CD4-positive, alpha-beta T cell (primary cell): ENCODE measurements at regions not wholly inside any gene's neighbourhood (a gene's known extent, or its start where the extent isn't known, plus 50 kb on each side); places are given as distances from the start of the nearest gene placed in this dataset.

Experiments
- ATAC-seq: fragments of 200-7000 bp; cut with Tn5 transposase; one replicate; pipeline ENCODE4 v1.10.0; 2022; ENCODE audit warnings: mild to moderate bottlenecking; ENCODE audit not compliant: poor library complexity
- CTCF ChIA-PET: fragments of 350-600 bp; sonication (Branson Sonifier 250); formaldehyde crosslinking; loops from one replicate; lab custom pipeline; 2021; ENCODE audit warnings: antibody characterized with exemption, inconsistent platforms; lab: Charles Lee
- POLR2A ChIA-PET: fragments of 350-600 bp; sonication (Branson Sonifier 250); formaldehyde crosslinking; loops from one replicate; lab custom pipeline; 2021; ENCODE audit warnings: antibody characterized with exemption, inconsistent platforms; lab: Charles Lee
- DNase-seq, 14 experiments: peaks; one replicate each; pipeline ENCODE4 v3.0.0-alpha.2; 2013 to 2020; ENCODE audit warnings: mixed read lengths in 2 of 14
- H3K27ac ChIP-seq, 2 donors: one replicate each; pipeline versions ENCODE4 v1.5.1 to v1.7.0; 2013; ENCODE audit warnings: low read length in 2 of 2, low read depth in 1 of 2, mild to moderate bottlenecking in 1 of 2
- H3K27me3 ChIP-seq, 2 experiments: 1 replicate in 1 of 2; 2 replicates in 1 of 2; pipeline versions ENCODE4 v1.6.1 to v1.7.0; 2013; ENCODE audit warnings: low read length in 2 of 2, control low read depth in 1 of 2, mild to moderate bottlenecking in 1 of 2, moderate library complexity in 1 of 2; ENCODE audit not compliant: insufficient read depth in 2 of 2, control insufficient read depth in 1 of 2
- H3K36me3 ChIP-seq: one replicate; pipeline ENCODE4 v1.6.1; 2013; ENCODE audit warnings: low read length, control low read depth; ENCODE audit not compliant: insufficient read depth
- H3K4me1 ChIP-seq: one replicate; pipeline ENCODE4 v1.6.1; 2013; ENCODE audit warnings: low read length, control low read depth; ENCODE audit not compliant: insufficient read depth
- H3K4me3 ChIP-seq: one replicate; pipeline ENCODE4 v1.5.1; 2013; ENCODE audit warnings: mild to moderate bottlenecking, low read length, moderate library complexity
- H3K9me3 ChIP-seq, 2 experiments: 1 replicate in 1 of 2; 2 replicates in 1 of 2; pipeline versions ENCODE4 v1.6.1 to v1.7.0; 2013; ENCODE audit warnings: low read length in 2 of 2, mild to moderate bottlenecking in 2 of 2, control low read depth in 1 of 2, moderate library complexity in 1 of 2; ENCODE audit not compliant: control insufficient read depth in 1 of 2, insufficient read depth in 1 of 2
- H3K27ac Mint-ChIP-seq: one replicate; pipeline ENCODE4 v1.8.0; 2020; ENCODE audit warnings: mixed read lengths
- H3K27me3 Mint-ChIP-seq: one replicate; pipeline ENCODE4 v1.8.0; 2021; ENCODE audit warnings: mixed read lengths
- H3K36me3 Mint-ChIP-seq: one replicate; pipeline ENCODE4 v1.8.0; 2021; ENCODE audit warnings: low read depth, mixed read lengths
- H3K4me1 Mint-ChIP-seq: one replicate; pipeline ENCODE4 v1.8.0; 2021; ENCODE audit warnings: low read depth, mixed read lengths
- H3K4me3 Mint-ChIP-seq: one replicate; pipeline ENCODE4 v1.8.0; 2020; ENCODE audit warnings: mild to moderate bottlenecking, mixed read lengths
- H3K9me3 Mint-ChIP-seq: one replicate; pipeline ENCODE4 v1.8.0; 2020; ENCODE audit warnings: mixed read lengths
- CTCF ChIP-seq: fragments of 200-600 bp; IDR thresholded peaks from one replicate; pipeline ENCODE4 v1.8.0; 2022; ENCODE audit warnings: antibody characterized with exemption, mild to moderate bottlenecking
- intact Hi-C, 2 experiments: fragments of 100-400 bp; cut with DNase I in 1 of 2; cut with micrococcal nuclease in 1 of 2; formaldehyde crosslinking; loops; one replicate each; pipeline versions ENCODE4 v1.15.1 to v1.9.0; 2023 to 2025; cut with DNase I, micrococcal nuclease

- intact Hi-C loops, result no loop called here
- no peak overlapping the region for H3K4me3 ChIP-seq
- DNase-seq, result no peak
- Mint-ChIP-seq H3K36me3 (no peaks in the 10 kb centered on the region), H3K27ac (no peak overlapping the region), H3K9me3 (peaks cover 2% of the 10 kb centered on the region), H3K4me1 (no peaks in the 10 kb centered on the region), H3K4me3 (no peak overlapping the region), H3K27me3 (no peaks in the 10 kb centered on the region)
- ATAC-seq, result no peak
- no peak overlapping the region for H3K27ac ChIP-seq
- no peaks in the 10 kb centered on the region for H3K36me3 ChIP-seq
- CTCF ChIA-PET, result no interaction called here
- H3K4me1 ChIP-seq, result no peaks in the 10 kb centered on the region
- H3K9me3 ChIP-seq, result no peaks in the 10 kb centered on the region
- POLR2A ChIA-PET, result no interaction called here
- no peaks in the 10 kb centered on the region for H3K27me3 ChIP-seq
- TF ChIP-seq CTCF, result no peak
Measured at GRCh38 chr5:89044674-89045200, 161.8 kb upstream of the MEF2C start.

- Mint-ChIP-seq H3K9me3 (peaks cover 2% of the 10 kb centered on the region), H3K4me3 (no peak overlapping the region), H3K27ac (no peak overlapping the region), H3K36me3 (no peaks in the 10 kb centered on the region), H3K4me1 (no peaks in the 10 kb centered on the region), H3K27me3 (no peaks in the 10 kb centered on the region)
- Histone ChIP-seq H3K9me3 (no peaks in the 10 kb centered on the region), H3K27ac (no peak overlapping the region), H3K4me1 (no peaks in the 10 kb centered on the region), H3K27me3 (no peaks in the 10 kb centered on the region), H3K4me3 (no peak overlapping the region), H3K36me3 (no peaks in the 10 kb centered on the region)
- intact Hi-C loops, result no loop called here
- CTCF ChIA-PET, result no interaction called here
- ATAC-seq, result no peak
- no peak for TF ChIP-seq CTCF
- DNase-seq, result no peak
- POLR2A ChIA-PET, result no interaction called here
Measured at GRCh38 chr5:89043676-89044075, 160.7 kb upstream of the MEF2C start.

DNA sequence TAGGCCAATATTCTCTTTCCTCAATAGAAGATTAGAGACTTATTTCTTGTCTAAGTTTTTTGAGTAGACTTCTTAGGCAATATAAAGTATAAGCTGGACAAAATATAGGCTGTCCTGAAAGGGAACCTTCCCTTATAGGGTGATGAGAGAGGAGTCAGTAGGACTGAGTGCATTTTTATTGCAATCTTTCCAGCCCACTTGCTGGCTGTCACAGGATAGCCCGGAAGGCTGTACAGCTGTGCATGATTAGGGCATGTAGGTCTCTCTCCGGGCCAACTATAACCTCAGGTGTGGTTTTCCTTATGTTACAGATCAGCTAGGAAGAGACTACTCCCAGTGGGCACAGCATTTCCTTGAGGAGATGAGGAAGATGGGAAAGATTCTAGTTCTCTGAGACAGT lies 159.8 kb upstream of the MEF2C start:
- CTCF ChIA-PET, result no interaction called here
- H3K4me3 Mint-ChIP-seq, result no peak overlapping the region
- no peaks in the 10 kb centered on the region for H3K36me3 Mint-ChIP-seq
- no peak for ATAC-seq
- Histone ChIP-seq H3K4me3 (no peak overlapping the region), H3K27me3 (no peaks in the 10 kb centered on the region), H3K27ac (no peak overlapping the region), H3K4me1 (no peaks in the 10 kb centered on the region), H3K36me3 (no peaks in the 10 kb centered on the region), H3K9me3 (no peaks in the 10 kb centered on the region)
- H3K27me3 Mint-ChIP-seq, result no peaks in the 10 kb centered on the region
- POLR2A ChIA-PET, result no interaction called here
- TF ChIP-seq CTCF, result no peak
- no peaks in the 10 kb centered on the region for H3K4me1 Mint-ChIP-seq
- H3K27ac Mint-ChIP-seq, result no peak overlapping the region
- DNase-seq, result no peak
- intact Hi-C loops, result no loop called here
- H3K9me3 Mint-ChIP-seq, result peaks cover 3% of the 10 kb centered on the region
